ENCODE measurements at regions not wholly inside any gene's neighbourhood (a gene's known extent, or its start where the extent isn't known, plus 50 kb on each side); places are given as distances from the start of the nearest gene placed in this dataset.
A peak's percentile ranks its signal among the peaks of the same experiment; 100 is the strongest.

GRCh38 chr2:237194906-237195305, 109.2 kb downstream of the COPS8 start:
- DNase-seq (ENCODE audit: low read depth in 2 of 2): no peak
- no peak overlapping the region for H3K4me3 ChIP-seq (replicated peaks in 1 of 2; ENCODE audit: low read depth in 2 of 2, low read length in 2 of 2)
- no peak for TF ChIP-seq CTCF (IDR thresholded peaks at IDR 0.05; ENCODE audit: low read depth, low read length)

DNA sequence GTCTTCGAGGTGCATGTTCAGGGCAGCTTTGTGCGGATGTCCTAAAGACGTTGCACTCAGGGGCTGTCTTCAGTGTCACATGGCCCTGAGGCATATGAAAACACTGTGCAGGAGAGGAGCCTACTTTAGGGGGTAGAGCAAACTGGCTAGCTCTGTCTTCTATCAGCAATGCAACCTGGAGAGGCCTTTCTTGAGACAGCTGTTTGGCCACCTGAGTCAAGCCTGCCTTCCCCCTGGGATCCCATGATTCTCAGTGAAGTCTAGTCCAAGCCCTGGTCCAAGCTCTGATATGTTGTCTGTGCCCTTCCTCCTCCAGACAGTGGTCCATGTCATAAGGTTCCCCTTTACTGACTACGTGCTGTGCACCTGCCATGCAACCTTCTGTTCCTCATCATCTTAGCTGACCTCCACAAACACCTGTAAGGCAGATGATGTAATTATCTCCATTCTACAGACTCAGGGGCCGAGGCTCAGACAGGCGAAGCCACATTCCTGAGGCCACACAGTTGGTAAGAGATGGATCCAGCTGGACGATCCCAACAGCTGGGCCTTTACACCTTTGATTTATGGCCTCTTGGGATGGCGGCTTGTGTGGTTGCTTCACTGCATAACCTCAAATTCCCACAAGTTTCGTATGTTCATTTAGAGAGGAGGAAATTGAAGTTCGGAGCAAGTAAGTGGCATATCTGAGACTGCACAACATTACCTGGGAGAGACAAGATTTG, 109.9 kb downstream of the COPS8 start:
- no peak for DNase-seq (ENCODE audit: low read depth in 2 of 2)
- no peak for TF ChIP-seq CTCF (IDR thresholded peaks at IDR 0.05; ENCODE audit: low read depth, low read length)
- no peak overlapping the region for H3K4me3 ChIP-seq (replicated peaks in 1 of 2; ENCODE audit: low read depth in 2 of 2, low read length in 2 of 2)

DNA sequence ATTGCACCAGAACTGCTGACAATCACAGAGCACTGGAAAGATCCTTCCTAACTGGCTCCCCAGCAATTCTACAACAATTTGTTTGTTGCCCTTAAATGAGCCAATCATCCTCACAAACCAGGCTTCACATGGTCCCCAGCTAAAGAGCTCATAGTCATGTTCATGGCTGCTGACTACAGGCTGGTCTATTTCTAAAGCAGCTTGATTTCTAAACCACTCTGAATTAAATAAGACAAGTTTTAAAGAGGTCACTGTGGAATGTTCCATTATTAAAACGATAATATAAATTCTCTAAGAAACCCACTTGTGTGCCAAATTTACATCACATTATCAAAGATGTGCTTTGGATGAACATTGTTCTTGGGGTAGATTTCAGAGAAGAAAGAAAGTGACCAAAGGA, 110.7 kb downstream of the COPS8 start:
- no peak for TF ChIP-seq CTCF (IDR thresholded peaks at IDR 0.05; ENCODE audit: low read depth, low read length)
- DNase-seq (ENCODE audit: low read depth in 2 of 2): no peak
- H3K4me3 ChIP-seq (replicated peaks in 1 of 2; ENCODE audit: low read depth in 2 of 2, low read length in 2 of 2): no peak overlapping the region

DNA sequence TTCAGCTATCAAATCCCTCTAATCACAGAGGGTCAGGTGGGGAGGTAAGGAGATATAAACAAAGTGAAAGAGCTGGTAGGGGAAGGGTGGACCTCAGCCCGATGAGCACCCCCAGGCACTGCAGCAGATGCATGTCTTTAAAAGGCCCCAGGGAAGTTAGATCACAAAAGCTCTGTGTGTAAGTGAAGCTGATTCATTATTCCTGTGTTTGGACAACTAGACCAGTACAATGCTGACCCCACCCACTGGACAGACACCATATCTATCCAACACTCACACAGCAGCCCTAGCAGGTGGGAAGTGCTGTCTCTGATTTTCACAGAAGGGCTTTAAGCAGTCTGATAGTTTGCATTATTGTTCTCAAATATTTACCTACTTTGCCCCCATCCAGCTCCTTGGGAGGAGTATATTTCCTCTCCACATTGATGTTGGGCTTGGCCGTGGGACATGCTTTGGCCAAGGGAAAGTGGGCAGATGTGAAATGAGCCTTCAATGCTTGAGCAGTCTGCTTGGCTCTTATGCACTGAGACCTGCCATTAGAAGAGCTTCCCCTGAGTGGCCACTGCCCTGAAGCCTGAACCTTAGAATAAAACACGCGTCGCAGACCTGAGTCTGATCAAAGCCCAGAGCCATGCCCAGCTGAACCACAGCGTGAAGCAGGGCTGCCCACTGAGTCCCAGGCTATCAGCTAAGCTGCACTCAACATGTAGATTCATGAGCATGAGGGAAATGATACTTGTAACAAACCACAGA, 111.4 kb downstream of the COPS8 start:
- no peak for TF ChIP-seq CTCF (IDR thresholded peaks at IDR 0.05; ENCODE audit: low read depth, low read length)
- no peak overlapping the region for H3K4me3 ChIP-seq (replicated peaks in 1 of 2; ENCODE audit: low read depth in 2 of 2, low read length in 2 of 2)
- peak in 1 of 2 donors; percentile 85 for DNase-seq (ENCODE audit: low read depth in 2 of 2)

- no peak overlapping the region for H3K4me3 ChIP-seq (replicated peaks in 1 of 2; ENCODE audit: low read depth in 2 of 2, low read length in 2 of 2)
- peak; percentile 49 to 59 for DNase-seq (ENCODE audit: low read depth in 2 of 2)
- TF ChIP-seq CTCF (IDR thresholded peaks at IDR 0.05; ENCODE audit: low read depth, low read length): no peak
Observed at GRCh38 chr2:237198164-237198855, 112.6 kb downstream of the COPS8 start.

GRCh38 chr2:237199082-237199481, 113.4 kb downstream of the COPS8 start:
- no peak for TF ChIP-seq CTCF (IDR thresholded peaks at IDR 0.05; ENCODE audit: low read depth, low read length)
- DNase-seq (ENCODE audit: low read depth in 2 of 2): peak in 1 of 2 donors; percentile 38
- H3K4me3 ChIP-seq (replicated peaks in 1 of 2; ENCODE audit: low read depth in 2 of 2, low read length in 2 of 2): no peak overlapping the region
